Esophagus squamous epithelium (tissue), 4 donors: ENCODE measurements at regions not wholly inside any gene's neighbourhood (a gene's known extent, or its start where the extent isn't known, plus 50 kb on each side); places are given as distances from the start of the nearest gene placed in this dataset.

ENCODE experiments used
- POLR2A ChIP-seq, 4 donors: fragments of 450-650 bp; IDR thresholded peaks; one replicate each; pipeline ENCODE4 v1.6.1; 2017; ENCODE audit warnings: antibody characterized with exemption in 4 of 4, mild to moderate bottlenecking in 4 of 4, moderate library complexity in 3 of 4
- TF ChIP-seq, protein P1 (sequence below), 6 experiments: fragments of 450-650 bp in 4 of 6; fragments of 200-600 bp in 2 of 6; sonication (generic) in 2 of 6; IDR thresholded peaks; one replicate each; pipeline ENCODE4 v1.5.1; 2016 to 2019; ENCODE audit warnings: antibody characterized with exemption in 6 of 6, mild to moderate bottlenecking in 4 of 6, moderate library complexity in 4 of 6

DNA sequence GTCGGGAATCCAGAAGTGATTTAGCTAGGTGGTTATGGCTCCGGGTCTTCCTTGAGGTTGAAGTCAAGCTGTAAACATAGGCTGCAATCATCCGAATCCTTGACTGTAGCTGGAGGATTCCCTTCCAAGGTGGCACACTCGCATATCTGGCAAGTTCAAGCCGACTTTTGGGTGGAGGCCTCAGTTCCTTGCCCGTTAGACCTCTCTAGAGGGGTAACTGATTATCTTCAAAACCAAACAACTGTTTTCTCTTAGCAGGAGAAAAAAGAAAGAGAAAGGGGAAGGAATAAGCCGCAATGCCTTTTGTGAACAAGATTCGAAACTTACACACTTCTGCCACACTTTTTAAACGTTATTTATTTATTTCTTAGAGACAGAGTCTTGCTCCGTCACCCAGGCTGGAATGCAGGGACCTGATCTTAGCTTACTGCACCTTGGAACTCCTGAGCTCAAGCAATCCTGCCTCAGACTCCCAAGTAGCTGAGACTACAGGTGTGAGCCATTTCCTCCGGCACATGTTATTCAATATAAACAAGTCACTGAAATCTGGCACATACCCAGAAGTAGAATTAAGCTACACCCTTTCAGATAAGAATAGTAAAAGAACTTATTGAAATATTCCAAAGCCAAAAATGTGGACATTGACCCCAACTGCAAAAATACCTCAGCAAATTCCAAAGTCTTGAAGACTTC is 76.3 kb downstream of the HFE start:
- TF ChIP-seq POLR2A (IDR thresholded peaks at IDR 0.05), result no peak
- TF ChIP-seq, protein P1, sequence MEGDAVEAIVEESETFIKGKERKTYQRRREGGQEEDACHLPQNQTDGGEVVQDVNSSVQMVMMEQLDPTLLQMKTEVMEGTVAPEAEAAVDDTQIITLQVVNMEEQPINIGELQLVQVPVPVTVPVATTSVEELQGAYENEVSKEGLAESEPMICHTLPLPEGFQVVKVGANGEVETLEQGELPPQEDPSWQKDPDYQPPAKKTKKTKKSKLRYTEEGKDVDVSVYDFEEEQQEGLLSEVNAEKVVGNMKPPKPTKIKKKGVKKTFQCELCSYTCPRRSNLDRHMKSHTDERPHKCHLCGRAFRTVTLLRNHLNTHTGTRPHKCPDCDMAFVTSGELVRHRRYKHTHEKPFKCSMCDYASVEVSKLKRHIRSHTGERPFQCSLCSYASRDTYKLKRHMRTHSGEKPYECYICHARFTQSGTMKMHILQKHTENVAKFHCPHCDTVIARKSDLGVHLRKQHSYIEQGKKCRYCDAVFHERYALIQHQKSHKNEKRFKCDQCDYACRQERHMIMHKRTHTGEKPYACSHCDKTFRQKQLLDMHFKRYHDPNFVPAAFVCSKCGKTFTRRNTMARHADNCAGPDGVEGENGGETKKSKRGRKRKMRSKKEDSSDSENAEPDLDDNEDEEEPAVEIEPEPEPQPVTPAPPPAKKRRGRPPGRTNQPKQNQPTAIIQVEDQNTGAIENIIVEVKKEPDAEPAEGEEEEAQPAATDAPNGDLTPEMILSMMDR (IDR thresholded peaks at IDR 0.05), result no peak
